GM12873 (cell line): ENCODE measurements at regions not wholly inside any gene's neighbourhood (a gene's known extent, or its start where the extent isn't known, plus 50 kb on each side); places are given as distances from the start of the nearest gene placed in this dataset.

Experiments used
- TF ChIP-seq, protein P1 (sequence below): IDR thresholded peaks from 2 replicates; pipeline ENCODE4 v1.5.1; 2012; ENCODE audit warnings: low read depth, mild to moderate bottlenecking, moderate library complexity, low read length, control low read depth; ENCODE audit not compliant: insufficient read depth; ENCODE audit errors: missing control alignments

DNA sequence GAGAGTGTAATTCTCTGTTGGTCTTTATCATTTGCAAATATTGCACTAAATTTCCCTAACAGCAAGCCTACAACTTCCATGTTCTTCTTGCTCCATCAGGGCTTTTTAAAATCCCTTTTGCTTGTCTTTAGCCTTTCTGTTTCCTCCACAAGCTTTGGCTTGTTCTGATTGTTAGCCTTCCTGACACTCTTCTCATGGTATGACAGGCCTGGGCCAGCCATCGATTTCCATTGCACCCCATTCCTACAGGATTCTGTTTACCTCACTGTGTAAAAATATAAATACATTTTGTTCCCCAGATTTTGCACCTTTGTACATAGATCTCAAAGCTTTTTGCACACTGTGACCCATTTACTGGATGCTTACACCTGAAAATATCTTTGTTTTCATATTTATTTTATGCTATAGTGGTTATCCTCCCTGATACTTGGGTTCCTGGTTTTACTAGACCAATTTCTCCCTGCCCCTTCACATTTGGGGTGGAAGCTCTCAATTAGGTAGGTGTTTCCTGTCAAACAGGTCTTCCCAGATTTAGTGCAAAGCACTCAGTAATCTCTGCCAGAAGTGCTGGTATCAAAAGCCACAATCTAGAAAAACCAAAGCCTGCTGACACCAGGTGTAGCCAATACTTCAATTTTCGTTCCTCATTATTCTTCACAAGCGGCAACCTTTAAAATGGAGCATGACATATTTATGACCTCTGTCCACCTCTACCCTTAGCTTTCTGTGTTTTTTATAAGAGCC lies 57.9 kb upstream of the PPP2R3A start:
- TF ChIP-seq, protein P1, sequence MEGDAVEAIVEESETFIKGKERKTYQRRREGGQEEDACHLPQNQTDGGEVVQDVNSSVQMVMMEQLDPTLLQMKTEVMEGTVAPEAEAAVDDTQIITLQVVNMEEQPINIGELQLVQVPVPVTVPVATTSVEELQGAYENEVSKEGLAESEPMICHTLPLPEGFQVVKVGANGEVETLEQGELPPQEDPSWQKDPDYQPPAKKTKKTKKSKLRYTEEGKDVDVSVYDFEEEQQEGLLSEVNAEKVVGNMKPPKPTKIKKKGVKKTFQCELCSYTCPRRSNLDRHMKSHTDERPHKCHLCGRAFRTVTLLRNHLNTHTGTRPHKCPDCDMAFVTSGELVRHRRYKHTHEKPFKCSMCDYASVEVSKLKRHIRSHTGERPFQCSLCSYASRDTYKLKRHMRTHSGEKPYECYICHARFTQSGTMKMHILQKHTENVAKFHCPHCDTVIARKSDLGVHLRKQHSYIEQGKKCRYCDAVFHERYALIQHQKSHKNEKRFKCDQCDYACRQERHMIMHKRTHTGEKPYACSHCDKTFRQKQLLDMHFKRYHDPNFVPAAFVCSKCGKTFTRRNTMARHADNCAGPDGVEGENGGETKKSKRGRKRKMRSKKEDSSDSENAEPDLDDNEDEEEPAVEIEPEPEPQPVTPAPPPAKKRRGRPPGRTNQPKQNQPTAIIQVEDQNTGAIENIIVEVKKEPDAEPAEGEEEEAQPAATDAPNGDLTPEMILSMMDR: no peak

DNA sequence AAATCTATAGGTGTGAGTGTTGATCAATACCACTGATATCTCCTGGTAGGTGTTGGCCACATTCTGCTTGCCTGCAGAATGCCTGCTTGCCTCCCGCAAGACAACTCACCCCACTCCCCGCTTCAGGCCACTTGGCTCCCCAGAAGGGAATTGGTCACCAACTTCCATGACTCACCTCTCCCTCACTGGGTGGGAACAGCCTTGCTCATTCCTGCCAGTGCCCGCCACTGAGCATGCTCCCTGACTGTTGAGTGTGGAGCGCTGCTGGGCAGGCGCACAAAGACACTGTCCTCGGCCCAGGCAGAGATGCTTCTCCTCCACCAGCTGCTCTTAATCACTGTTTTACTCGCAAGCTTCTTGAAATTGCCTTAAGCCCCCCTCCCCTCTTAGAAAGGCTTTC lies 57.3 kb upstream of the PPP2R3A start:
- TF ChIP-seq, protein P1: no peak

DNA sequence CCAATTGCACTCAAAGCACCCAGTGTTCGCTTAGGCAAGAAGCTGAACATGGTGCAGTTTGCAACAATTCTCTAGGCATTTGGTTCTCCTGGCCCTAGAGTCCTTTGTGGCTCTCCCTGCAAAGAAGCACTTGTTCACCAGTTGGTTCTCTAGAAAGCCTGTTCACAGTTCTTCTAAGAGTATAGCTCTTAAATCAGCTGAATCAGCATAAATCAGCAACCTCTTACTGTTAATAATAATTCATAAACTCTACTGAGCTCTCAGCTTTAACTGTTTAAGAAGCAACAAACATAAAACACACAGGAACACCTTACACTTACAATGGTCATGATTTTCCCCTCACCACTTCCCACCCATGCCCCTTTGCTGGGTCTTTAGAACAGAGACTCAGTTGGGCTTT lies 56.8 kb upstream of the PPP2R3A start:
- TF ChIP-seq, protein P1: no peak

DNA sequence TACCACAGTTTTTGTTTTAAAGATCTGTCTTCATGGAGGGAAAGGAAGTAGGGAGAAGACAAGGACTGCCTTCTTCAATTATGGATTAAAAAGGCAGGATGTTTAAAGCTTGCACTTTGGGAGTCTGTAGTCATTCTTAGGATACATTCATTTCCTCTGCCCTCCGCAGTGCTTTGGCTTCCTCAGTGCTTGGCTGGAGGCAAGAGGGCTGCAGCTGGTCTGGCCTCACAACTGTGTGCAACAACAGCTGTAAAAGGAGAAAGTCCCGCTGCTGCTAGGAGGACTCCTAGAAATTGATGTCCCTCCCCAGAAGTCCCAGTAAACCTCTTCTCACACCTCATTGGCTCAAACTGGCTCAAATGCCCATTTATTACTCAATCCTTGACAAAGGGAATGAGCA lies 54.4 kb upstream of the PPP2R3A start:
- TF ChIP-seq, protein P1: no peak

DNA sequence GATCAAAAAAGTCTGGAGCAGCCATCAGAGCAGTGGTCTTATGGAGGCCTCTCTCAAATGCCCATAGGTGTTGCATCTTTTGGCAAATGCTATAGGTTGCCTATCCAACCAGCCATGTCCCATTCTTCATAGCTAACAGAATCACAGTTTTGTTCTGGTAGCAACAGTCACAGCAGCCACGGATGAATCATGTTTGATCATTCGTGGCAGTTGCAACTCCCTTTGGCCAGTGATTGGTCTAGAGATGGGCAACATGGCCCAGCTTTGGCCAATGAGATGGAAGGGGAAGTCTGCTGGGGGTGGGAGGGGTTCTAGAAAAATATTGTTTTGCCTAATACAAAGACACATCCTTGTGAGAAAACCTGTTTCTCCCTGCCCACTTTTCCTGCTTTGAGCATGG lies 50.3 kb upstream of the PPP2R3A start:
- TF ChIP-seq, protein P1: no peak
